HepG2 (cell line): ENCODE measurements at regions not wholly inside any gene's neighbourhood (a gene's known extent, or its start where the extent isn't known, plus 50 kb on each side); places are given as distances from the start of the nearest gene placed in this dataset.

Source experiments
- ATAC-seq: fragments of 200-7000 bp; cut with Tn5 transposase; 3 replicates; pipeline ENCODE4 v1.9.1; 2020; ENCODE audit warnings: mild to moderate bottlenecking, moderate library complexity
- BruUV-seq: library from RNA; stranded (reverse); fragments of 400-500 nt; replicated peaks from 2 replicates; lab custom pipeline; 2021; lab: Mats Ljungman, UMichigan
- CTCF ChIA-PET: fragments of 300-600 bp; formaldehyde crosslinking; extraction: SDS; loops from one replicate; lab custom pipeline; 2021; ENCODE audit warnings: low total read pairs, inconsistent platforms, low intra/inter-chr PET ratio; lab: Yijun Ruan, JAX
- POLR2A ChIA-PET: fragments of 350-600 bp; sonication (Branson Sonifier 250); formaldehyde crosslinking; loops from one replicate; lab custom pipeline; 2020; ENCODE audit warnings: antibody characterized with exemption, inconsistent platforms; lab: Yijun Ruan, JAX
- DNase-seq: peaks from one replicate; pipeline ENCODE4 v3.0.0-alpha.2; 2015; ENCODE audit warnings: low spot score
- FAIRE-seq: peaks from 3 replicates; lab custom pipeline; 2011; peaks lifted over from hg19 to GRCh38; lab: Jason Lieb, UNC
- H2AFZ ChIP-seq: one replicate; pipeline ENCODE4 v1.6.1; 2011; ENCODE audit warnings: low read length, inconsistent platforms
- H3K27ac ChIP-seq: fragments of 300-600 bp; 3 replicates; pipeline ENCODE4 v1.8.0; 2011; ENCODE audit warnings: mixed run types, mild to moderate bottlenecking, mixed read lengths, low read length, inconsistent platforms; ENCODE audit not compliant: insufficient read depth; ENCODE audit errors: extremely low read length
- H3K27me3 ChIP-seq, 2 experiments: fragments of 200-600 bp in 1 of 2; 2 replicates in 1 of 2; 3 replicates in 1 of 2; pipeline versions ENCODE4 v1.6.0 to v1.8.0; 2011; ENCODE audit warnings: low read length in 2 of 2, mild to moderate bottlenecking in 2 of 2, moderate library complexity in 2 of 2, inconsistent platforms in 1 of 2; ENCODE audit not compliant: insufficient read depth in 2 of 2, control insufficient read depth in 1 of 2
- H3K36me3 ChIP-seq, 2 experiments: fragments of 200-600 bp in 1 of 2; replicated peaks in 1 of 2; 2 replicates in 1 of 2; 3 replicates in 1 of 2; pipeline versions ENCODE4 v1.5.1 to v1.8.0; 2011; ENCODE audit warnings: low read length in 2 of 2, inconsistent platforms in 1 of 2; ENCODE audit not compliant: insufficient read depth in 2 of 2, control insufficient read depth in 1 of 2
- H3K4me1 ChIP-seq: 2 replicates; pipeline ENCODE4 v1.5.1; 2012; ENCODE audit warnings: low read length, inconsistent platforms; ENCODE audit not compliant: insufficient read depth
- H3K4me2 ChIP-seq: 2 replicates; pipeline ENCODE4 v1.6.0; 2011; ENCODE audit warnings: low read depth, low read length, inconsistent platforms
- H3K4me3 ChIP-seq, 3 experiments: fragments of 200-600 bp in 1 of 3; sonication (generic), shearing (Covaris generic) in 1 of 3; replicated peaks in 1 of 3; 2 replicates each; pipeline ENCODE4 v1.5.1; 2011 to 2016; ENCODE audit warnings: low read length in 3 of 3, inconsistent platforms in 2 of 3, low read depth in 2 of 3, mild to moderate bottlenecking in 2 of 3, control low read depth in 1 of 3, mixed read lengths in 1 of 3; ENCODE audit not compliant: insufficient read depth in 1 of 3
- H3K79me2 ChIP-seq: one replicate; pipeline ENCODE4 v1.6.1; 2011; ENCODE audit warnings: low read length, inconsistent platforms; ENCODE audit not compliant: insufficient read depth
- H3K9ac ChIP-seq: 2 replicates; pipeline ENCODE4 v1.6.0; 2011; ENCODE audit warnings: mild to moderate bottlenecking, low read depth, low read length, inconsistent platforms; ENCODE audit not compliant: insufficient read depth
- H3K9me3 ChIP-seq: 2 replicates; pipeline ENCODE4 v1.5.1; 2012; ENCODE audit warnings: mild to moderate bottlenecking, low read length
- H4K20me1 ChIP-seq: 2 replicates; pipeline ENCODE4 v1.6.0; 2011; ENCODE audit warnings: inconsistent platforms, mild to moderate bottlenecking, low read length, moderate library complexity; ENCODE audit not compliant: insufficient read depth
- GMEB2 ChIP-seq: IDR thresholded peaks from 2 replicates; pipeline ENCODE4 v1.6.1; 2016; ENCODE audit warnings: missing biosample characterization, missing genetic modification reagents, low read depth
- HNF1A ChIP-seq, 2 experiments: sonication (generic) in 1 of 2; formaldehyde crosslinking in 1 of 2; IDR thresholded peaks; 2 replicates each; pipeline versions ENCODE4 v1.4.0 to v1.6.1; 2016 to 2020; ENCODE audit warnings: borderline replicate concordance in 1 of 2, low read depth in 1 of 2, mild to moderate bottlenecking in 1 of 2, missing genetic modification reagents in 1 of 2
- HOXD1 ChIP-seq: sonication (generic); formaldehyde crosslinking; IDR thresholded peaks from 2 replicates; pipeline ENCODE4 v1.5.0; 2020; ENCODE audit warnings: missing genetic modification reagents
- PRPF4 ChIP-seq: fragments of 200-400 bp; formaldehyde crosslinking; IDR thresholded peaks from 2 replicates; pipeline ENCODE4 v1.6.1; 2016; ENCODE audit warnings: low read length, low read depth; ENCODE audit not compliant: poor library complexity, severe bottlenecking
- RFXANK ChIP-seq: IDR thresholded peaks from 2 replicates; pipeline ENCODE4 v1.6.1; 2016
- RNF2 ChIP-seq: fragments of 450-650 bp; conservative IDR thresholded peaks from 2 replicates; pipeline ENCODE4 v1.6.1; 2016; ENCODE audit warnings: low read depth
- SIN3B ChIP-seq: fragments of 150-350 bp; IDR thresholded peaks from 2 replicates; pipeline ENCODE4 v1.6.1; 2014; ENCODE audit warnings: low read length
- ZFP37 ChIP-seq: sonication (generic); formaldehyde crosslinking; IDR thresholded peaks from 2 replicates; pipeline ENCODE4 v1.4.0; 2020; ENCODE audit warnings: missing genetic modification reagents, borderline replicate concordance
- ZNF224 ChIP-seq: sonication (generic); formaldehyde crosslinking; IDR thresholded peaks from 2 replicates; pipeline ENCODE4 v1.5.0; 2020; ENCODE audit warnings: mild to moderate bottlenecking, missing genetic modification reagents
- ZNF230 ChIP-seq: sonication (generic); formaldehyde crosslinking; IDR thresholded peaks from 2 replicates; pipeline ENCODE4 v1.4.0; 2020; ENCODE audit warnings: mild to moderate bottlenecking, missing genetic modification reagents
- ZNF264 ChIP-seq: sonication (generic); formaldehyde crosslinking; IDR thresholded peaks from 2 replicates; pipeline ENCODE4 v1.4.0; 2020; ENCODE audit warnings: missing genetic modification reagents
- ZNF343 ChIP-seq: sonication (generic); formaldehyde crosslinking; IDR thresholded peaks from 2 replicates; pipeline ENCODE4 v1.4.0; 2020; ENCODE audit warnings: mild to moderate bottlenecking, missing genetic modification reagents
- ZNF607 ChIP-seq: sonication (generic); formaldehyde crosslinking; IDR thresholded peaks from 2 replicates; pipeline ENCODE4 v1.5.1; 2020; ENCODE audit warnings: missing genetic modification reagents, mild to moderate bottlenecking, borderline replicate concordance
- WGBS: methylation state at CpG from one replicate; pipeline ENCODE4 v1.1.6; 2017; ENCODE audit warnings: low lambda C conversion rate; 5-methylcytosine and 5-hydroxymethylcytosine counted together
- in situ Hi-C: cut with HindIII; loops from 2 replicates; pipeline ENCODE4 v1.10.0; 2017; ENCODE audit warnings: low pct_unique_long_range_greater_than_20kb; ENCODE audit not compliant: extremely low pct_ligation_motif_present
- intact Hi-C: fragments of 100-400 bp; cut with micrococcal nuclease; formaldehyde crosslinking; loops from one replicate; pipeline ENCODE4 v1.10.0; 2022; ENCODE audit not compliant: unreplicated experiment

- Histone ChIP-seq H2AFZ (no peak overlapping the region), H3K36me3 (no peaks in the 10 kb centered on the region), H3K9me3 (peaks cover 5% of the 10 kb centered on the region; the same call in 1 of the 2 replicates), H3K27me3 (peaks cover 1 to 54% of the 10 kb centered on the region in 2 experiments; a peak in 3 of 5 replicates), H3K4me3 (no peak overlapping the region), H3K9ac (no peak overlapping the region), H3K27ac (no peak overlapping the region), H3K4me1 (no peaks in the 10 kb centered on the region), H3K4me2 (no peak overlapping the region), H4K20me1 (no peaks in the 10 kb centered on the region), H3K79me2 (no peaks in the 10 kb centered on the region)
- TF ChIP-seq HOXD1 (CRISPR knock-in tag) (no peak), ZNF230 (CRISPR knock-in tag) (no peak)
- intact Hi-C loops (no loop called here), in situ Hi-C loops (no loop called here)
- WGBS, result 27% methylated on average over 12 of the region's 18 CpGs
- BruUV-seq, result no TSS peak
- ATAC-seq (no peak), DNase-seq (no peak), FAIRE-seq (no peak)
- CTCF ChIA-PET, result no interaction called here
- POLR2A ChIA-PET, result no interaction called here
Measured at GRCh38 chr18:75139226-75139911, 69.6 kb downstream of the PTGR3 start.

- ChIA-PET POLR2A (no interaction called here), CTCF (no interaction called here)
- H3K27ac ChIP-seq, result no peak overlapping the region
- ATAC-seq (no peak), FAIRE-seq (no peak), DNase-seq (no peak)
- no peaks in the 10 kb centered on the region for H3K36me3 ChIP-seq
- H3K27me3 ChIP-seq, result peaks cover 1 to 61% of the 10 kb centered on the region in 2 experiments; a peak in 4 of 5 replicates
- H3K4me3 ChIP-seq, result no peak overlapping the region
- H3K4me1 ChIP-seq, result no peaks in the 10 kb centered on the region
- H4K20me1 ChIP-seq, result no peaks in the 10 kb centered on the region
- no peak overlapping the region for H2AFZ ChIP-seq
- H3K79me2 ChIP-seq, result no peaks in the 10 kb centered on the region
- no peak overlapping the region for H3K4me2 ChIP-seq
- intact Hi-C loops (no loop called here), in situ Hi-C loops (no loop called here)
- H3K9ac ChIP-seq, result no peak overlapping the region
- H3K9me3 ChIP-seq, result no peaks in the 10 kb centered on the region
- BruUV-seq, result no TSS peak
- WGBS, result 50% methylated on average over 11 of the region's 11 CpGs
- TF ChIP-seq GMEB2 (no peak), HNF1A (IDR thresholded peaks at IDR 0.05; ENCODE audit: low read depth) (no peak), HNF1A (CRISPR knock-in tag; IDR thresholded peaks at IDR 0.05; ENCODE audit: borderline replicate concordance) (no peak), RNF2 (no peak), RFXANK (no peak), ZNF343 (CRISPR knock-in tag) (no peak), ZNF607 (CRISPR knock-in tag) (no peak), ZFP37 (CRISPR knock-in tag) (no peak), SIN3B (no peak), ZNF264 (CRISPR knock-in tag) (no peak), PRPF4 (no peak), ZNF224 (CRISPR knock-in tag) (no peak)
Measured at GRCh38 chr18:75137346-75137877, 71.5 kb downstream of the PTGR3 start.
